Testis (tissue), 2 donors: ENCODE measurements at regions not wholly inside any gene's neighbourhood (a gene's known extent, or its start where the extent isn't known, plus 50 kb on each side); places are given as distances from the start of the nearest gene placed in this dataset.

Experiments used
- DNase-seq: peaks from one replicate; pipeline ENCODE4 v3.0.0-alpha.2; 2019
- H3K27ac ChIP-seq, 2 donors: fragments of 200-600 bp; sonication (generic); one replicate each; pipeline ENCODE4 v1.5.1; 2019
- H3K27me3 ChIP-seq: fragments of 200-600 bp; sonication (generic); one replicate; pipeline ENCODE4 v1.5.1; 2019
- H3K36me3 ChIP-seq: fragments of 200-600 bp; sonication (generic); one replicate; pipeline ENCODE4 v1.5.1; 2017; ENCODE audit warnings: low read depth; ENCODE audit errors: missing control alignments
- H3K4me1 ChIP-seq: fragments of 200-600 bp; sonication (generic); one replicate; pipeline ENCODE4 v1.5.1; 2019
- H3K4me3 ChIP-seq, 2 donors: fragments of 200-600 bp; sonication (generic); one replicate each; pipeline ENCODE4 v1.5.1; 2017 to 2019
- H3K9me3 ChIP-seq: fragments of 200-600 bp; sonication (generic); one replicate; pipeline ENCODE4 v1.5.1; 2017
- CTCF ChIP-seq, 3 experiments: fragments of 450-650 bp in 2 of 3; fragments of 200-600 bp in 1 of 3; sonication (generic) in 1 of 3; IDR thresholded peaks; one replicate each; pipeline ENCODE4 v1.5.1; 2016 to 2019; ENCODE audit warnings: antibody characterized with exemption in 3 of 3, mild to moderate bottlenecking in 2 of 3, moderate library complexity in 1 of 3
- POLR2A ChIP-seq: fragments of 450-650 bp; IDR thresholded peaks from one replicate; pipeline ENCODE4 v1.6.1; 2017; ENCODE audit warnings: antibody characterized with exemption, mild to moderate bottlenecking, moderate library complexity
- WGBS, 2 donors: methylation state at CpG; one replicate each; pipeline ENCODE4 v1.1.5; 2018; 5-methylcytosine and 5-hydroxymethylcytosine counted together
- intact Hi-C: fragments of 100-400 bp; cut with DNase I; formaldehyde crosslinking; loops from one replicate; pipeline ENCODE4 v1.15.1; 2023; ENCODE audit warnings: low total_unique reads

- Histone ChIP-seq H3K4me3 (no peak overlapping the region), H3K36me3 (no peaks in the 10 kb centered on the region), H3K4me1 (peaks cover under 1% of the 10 kb centered on the region), H3K27ac (no peak overlapping the region), H3K9me3 (no peaks in the 10 kb centered on the region), H3K27me3 (no peaks in the 10 kb centered on the region)
- TF ChIP-seq CTCF (IDR thresholded peaks at IDR 0.05): no peak
- TF ChIP-seq POLR2A: no peak
- WGBS, 2 donors: 65 to 72% methylated on average over 4 to 6 of the region's 6 CpGs
- no peak for DNase-seq
- intact Hi-C loops: no loop called here
These were observed 129.1 kb downstream of the UQCRFS1 start for GRCh38 chr19:29083863-29084262.

GRCh38 chr19:29079356-29080032, 133.5 kb downstream of the UQCRFS1 start:
- intact Hi-C loops: no loop called here
- no peak overlapping the region for H3K27ac ChIP-seq
- no peak for DNase-seq
- no peak overlapping the region for H3K4me3 ChIP-seq
- 76 to 80% methylated on average over 14 of the region's 14 CpGs for WGBS, 2 donors
- no peaks in the 10 kb centered on the region for H3K4me1 ChIP-seq
- no peaks in the 10 kb centered on the region for H3K27me3 ChIP-seq
- H3K36me3 ChIP-seq: no peaks in the 10 kb centered on the region
- no peak for TF ChIP-seq POLR2A
- TF ChIP-seq CTCF (IDR thresholded peaks at IDR 0.05): no peak
- H3K9me3 ChIP-seq: no peaks in the 10 kb centered on the region

GRCh38 chr19:29076963-29077362, 136.0 kb downstream of the UQCRFS1 start:
- Histone ChIP-seq H3K36me3 (no peaks in the 10 kb centered on the region), H3K27ac (no peak overlapping the region), H3K27me3 (no peaks in the 10 kb centered on the region), H3K4me3 (no peak overlapping the region), H3K9me3 (no peaks in the 10 kb centered on the region), H3K4me1 (peaks cover 4% of the 10 kb centered on the region)
- no peak for DNase-seq
- intact Hi-C loops: no loop called here
- WGBS, 2 donors: 93 to 95% methylated on average over 4 of the region's 4 CpGs
- no peak for TF ChIP-seq CTCF (IDR thresholded peaks at IDR 0.05)
- TF ChIP-seq POLR2A: no peak

- Histone ChIP-seq H3K4me1 (peaks cover 4% of the 10 kb centered on the region), H3K9me3 (no peaks in the 10 kb centered on the region), H3K27me3 (no peaks in the 10 kb centered on the region), H3K27ac (no peak overlapping the region), H3K36me3 (no peaks in the 10 kb centered on the region), H3K4me3 (no peak overlapping the region)
- TF ChIP-seq CTCF (IDR thresholded peaks at IDR 0.05) (no peak), POLR2A (no peak)
- no peak for DNase-seq
- intact Hi-C loops: no loop called here
- 75 to 89% methylated on average over 4 of the region's 4 CpGs for WGBS, 2 donors
These were observed 136.8 kb downstream of the UQCRFS1 start for GRCh38 chr19:29076161-29076560.

GRCh38 chr19:29075149-29075548, 137.8 kb downstream of the UQCRFS1 start:
- Histone ChIP-seq H3K4me3 (no peak overlapping the region), H3K9me3 (no peaks in the 10 kb centered on the region), H3K4me1 (peaks cover 4% of the 10 kb centered on the region), H3K27me3 (no peaks in the 10 kb centered on the region), H3K36me3 (no peaks in the 10 kb centered on the region), H3K27ac (no peak overlapping the region)
- 67 to 89% methylated on average over 1 to 2 of the region's 2 CpGs for WGBS, 2 donors
- intact Hi-C loops: no loop called here
- no peak for DNase-seq
- TF ChIP-seq CTCF (IDR thresholded peaks at IDR 0.05): no peak
- TF ChIP-seq POLR2A: no peak
